Neural cell (in vitro differentiated cells): ENCODE measurements at regions not wholly inside any gene's neighbourhood (a gene's known extent, or its start where the extent isn't known, plus 50 kb on each side); places are given as distances from the start of the nearest gene placed in this dataset.
"Not testable (repeated sequence)": the region's sequence is repeated elsewhere in the genome, so short reads cannot be mapped to it uniquely, and the experiment has no call there.

ENCODE experiments used
- H2AFZ ChIP-seq: fragments of 200-600, 300-800 bp; sonication (generic), shearing (Covaris generic); 2 replicates; pipeline ENCODE4 v1.6.0; 2014; ENCODE audit warnings: low read depth, mild to moderate bottlenecking, antibody characterized with exemption, low read length, moderate library complexity
- H3F3A ChIP-seq: fragments of 200-600 bp; shearing (Covaris generic); 2 replicates; pipeline ENCODE4 v1.6.1; 2016; ENCODE audit warnings: mild to moderate bottlenecking, moderate library complexity, mixed read lengths, antibody characterized with exemption, low read length; ENCODE audit not compliant: insufficient read depth, poor library complexity, severe bottlenecking
- H3K27ac ChIP-seq: fragments of 200-600, 300-800 bp; sonication (generic), shearing (Covaris generic); 2 replicates; pipeline ENCODE4 v1.5.1; 2014; ENCODE audit warnings: mild to moderate bottlenecking, low read length, moderate library complexity
- H3K27me3 ChIP-seq: fragments of 300-800, 200-600 bp; sonication (generic), shearing (Covaris generic); 2 replicates; pipeline ENCODE4 v1.6.0; 2014; ENCODE audit warnings: mild to moderate bottlenecking, low read depth, low read length, moderate library complexity; ENCODE audit not compliant: insufficient read depth
- H3K36me3 ChIP-seq: fragments of 300-800, 200-600 bp; sonication (generic), shearing (Covaris generic); 2 replicates; pipeline ENCODE4 v1.5.1; 2014; ENCODE audit warnings: mild to moderate bottlenecking, antibody characterized with exemption, low read length, moderate library complexity; ENCODE audit not compliant: insufficient read depth
- H3K4me2 ChIP-seq: fragments of 300-800, 200-600 bp; sonication (generic), shearing (Covaris generic); 2 replicates; pipeline ENCODE4 v1.6.0; 2014; ENCODE audit warnings: mild to moderate bottlenecking, low read length
- H3K4me3 ChIP-seq: fragments of 300-800, 200-600 bp; sonication (generic), shearing (Covaris generic); 2 replicates; pipeline ENCODE4 v1.5.1; 2014; ENCODE audit warnings: mild to moderate bottlenecking, low read length, moderate library complexity
- H3K79me2 ChIP-seq: fragments of 200-600 bp; shearing (Covaris generic); replicated peaks from 2 replicates; pipeline ENCODE4 v1.6.0; 2014; ENCODE audit warnings: mild to moderate bottlenecking, low read length, moderate library complexity; ENCODE audit not compliant: insufficient read depth
- H3K9ac ChIP-seq: fragments of 300-800, 200-600 bp; sonication (generic), shearing (Covaris generic); 2 replicates; pipeline ENCODE4 v1.6.1; 2016; ENCODE audit warnings: mild to moderate bottlenecking, low read length, mixed read lengths
- H3K9me2 ChIP-seq: fragments of 200-600 bp; shearing (Covaris generic); 2 replicates; pipeline ENCODE4 v1.6.1; 2016; ENCODE audit warnings: mild to moderate bottlenecking, low read length, mixed read lengths; ENCODE audit not compliant: insufficient read depth
- H3K9me3 ChIP-seq: fragments of 200-600, 300-800 bp; sonication (generic), shearing (Covaris generic); 2 replicates; pipeline ENCODE4 v1.6.1; 2016; ENCODE audit warnings: mild to moderate bottlenecking, mixed run types, low read length, moderate library complexity, mixed read lengths
- H4K20me1 ChIP-seq: fragments of 200-600 bp; shearing (Covaris generic); 2 replicates; pipeline ENCODE4 v1.6.1; 2016; ENCODE audit warnings: mild to moderate bottlenecking, mixed run types; ENCODE audit not compliant: insufficient read depth
- EP300 ChIP-seq: fragments of 450-650 bp; conservative IDR thresholded peaks from 2 replicates; pipeline ENCODE4 v1.6.1; 2014; ENCODE audit warnings: antibody characterized with exemption, mild to moderate bottlenecking, moderate library complexity; ENCODE audit not compliant: poor library complexity, severe bottlenecking
- EZH2 ChIP-seq: fragments of 200-600, 300-800 bp; shearing (Covaris generic), sonication (generic); IDR thresholded peaks from 2 replicates; pipeline ENCODE4 v1.6.1; 2014; ENCODE audit warnings: antibody characterized with exemption, low read length, borderline replicate concordance, mild to moderate bottlenecking; ENCODE audit not compliant: insufficient read depth, poor library complexity, severe bottlenecking
- MXI1 ChIP-seq: fragments of 450-650 bp; conservative IDR thresholded peaks from 2 replicates; pipeline ENCODE4 v1.6.1; 2014; ENCODE audit warnings: antibody characterized with exemption, mild to moderate bottlenecking; ENCODE audit not compliant: poor library complexity, severe bottlenecking
- POLR2AphosphoS5 ChIP-seq: IDR thresholded peaks from 2 replicates; pipeline ENCODE4 v1.6.1; 2012
- RAD21 ChIP-seq: fragments of 450-650 bp; conservative IDR thresholded peaks from 2 replicates; pipeline ENCODE4 v1.6.1; 2014; ENCODE audit warnings: antibody characterized with exemption, mild to moderate bottlenecking, moderate library complexity
- SMC3 ChIP-seq: fragments of 450-650 bp; conservative IDR thresholded peaks from 2 replicates; pipeline ENCODE4 v1.6.1; 2014; ENCODE audit warnings: antibody characterized with exemption, mild to moderate bottlenecking, moderate library complexity; ENCODE audit not compliant: poor library complexity
- TAF1 ChIP-seq: IDR thresholded peaks from 2 replicates; pipeline ENCODE4 v1.6.1; 2012; ENCODE audit warnings: low read depth
- TF ChIP-seq, protein P1 (sequence below): fragments of 450-650 bp; IDR thresholded peaks from 2 replicates; pipeline ENCODE4 v1.5.1; 2014; ENCODE audit warnings: antibody characterized with exemption, mild to moderate bottlenecking, moderate library complexity; ENCODE audit not compliant: poor library complexity, severe bottlenecking
- TF ChIP-seq, protein P2 (sequence below): IDR thresholded peaks from 2 replicates; pipeline ENCODE4 v1.6.1; 2012; ENCODE audit warnings: borderline replicate concordance

DNA sequence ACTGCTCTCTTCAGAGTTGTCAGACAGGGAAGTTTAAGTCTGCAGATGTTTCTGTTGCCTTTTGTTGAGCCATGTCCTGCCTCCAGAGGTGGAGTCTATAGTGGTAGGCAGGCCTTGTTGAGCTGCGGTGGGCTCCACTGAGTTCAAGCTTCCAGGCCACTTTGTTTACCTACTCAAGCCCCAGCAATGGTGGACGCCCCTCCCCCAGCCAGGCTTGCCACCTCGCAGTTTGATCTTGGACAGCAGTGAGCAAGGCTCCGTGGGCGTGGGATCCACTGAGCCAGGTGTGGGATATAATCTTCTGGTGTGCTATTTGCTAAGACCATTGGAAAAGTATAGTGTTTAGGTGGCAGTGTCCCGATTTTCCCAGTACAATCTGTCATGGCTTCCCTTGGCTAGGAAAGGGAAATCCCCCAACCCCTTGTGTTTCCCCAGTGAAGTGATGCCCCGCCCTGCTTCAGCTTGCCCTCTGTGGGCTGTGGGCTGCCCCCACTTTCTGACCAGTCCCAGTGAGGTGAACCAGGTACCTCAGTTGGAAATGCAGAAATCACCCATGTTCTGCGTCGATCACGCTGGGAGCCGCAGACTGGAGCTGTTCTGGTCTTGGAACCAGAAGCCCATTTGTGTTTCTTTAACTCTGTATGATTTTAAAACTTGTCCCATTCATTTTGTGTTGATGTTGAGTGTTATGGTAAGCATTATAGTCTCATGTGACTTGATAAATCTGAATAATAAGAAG is 89.2 kb upstream of the CALCR start:
- Histone ChIP-seq H3K36me3 (no peaks in the 10 kb centered on the region), H3F3A (no peaks in the 10 kb centered on the region), H3K9me3 (no peaks in the 10 kb centered on the region), H2AFZ (no peak overlapping the region), H3K4me2 (no peak overlapping the region), H3K9me2 (no peaks in the 10 kb centered on the region), H4K20me1 (no peaks in the 10 kb centered on the region), H3K27me3 (no peaks in the 10 kb centered on the region), H3K79me2 (no peaks in the 10 kb centered on the region), H3K4me3 (no peak overlapping the region), H3K27ac (no peak overlapping the region), H3K9ac (no peak overlapping the region)
- TF ChIP-seq TAF1 = no peak
- TF ChIP-seq SMC3 = no peak
- TF ChIP-seq MXI1 = no peak
- TF ChIP-seq, protein P1, sequence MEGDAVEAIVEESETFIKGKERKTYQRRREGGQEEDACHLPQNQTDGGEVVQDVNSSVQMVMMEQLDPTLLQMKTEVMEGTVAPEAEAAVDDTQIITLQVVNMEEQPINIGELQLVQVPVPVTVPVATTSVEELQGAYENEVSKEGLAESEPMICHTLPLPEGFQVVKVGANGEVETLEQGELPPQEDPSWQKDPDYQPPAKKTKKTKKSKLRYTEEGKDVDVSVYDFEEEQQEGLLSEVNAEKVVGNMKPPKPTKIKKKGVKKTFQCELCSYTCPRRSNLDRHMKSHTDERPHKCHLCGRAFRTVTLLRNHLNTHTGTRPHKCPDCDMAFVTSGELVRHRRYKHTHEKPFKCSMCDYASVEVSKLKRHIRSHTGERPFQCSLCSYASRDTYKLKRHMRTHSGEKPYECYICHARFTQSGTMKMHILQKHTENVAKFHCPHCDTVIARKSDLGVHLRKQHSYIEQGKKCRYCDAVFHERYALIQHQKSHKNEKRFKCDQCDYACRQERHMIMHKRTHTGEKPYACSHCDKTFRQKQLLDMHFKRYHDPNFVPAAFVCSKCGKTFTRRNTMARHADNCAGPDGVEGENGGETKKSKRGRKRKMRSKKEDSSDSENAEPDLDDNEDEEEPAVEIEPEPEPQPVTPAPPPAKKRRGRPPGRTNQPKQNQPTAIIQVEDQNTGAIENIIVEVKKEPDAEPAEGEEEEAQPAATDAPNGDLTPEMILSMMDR = no peak
- no peak for TF ChIP-seq RAD21
- TF ChIP-seq POLR2AphosphoS5 = no peak
- TF ChIP-seq EZH2 = no peak
- TF ChIP-seq EP300 = no peak
- TF ChIP-seq, protein P2, sequence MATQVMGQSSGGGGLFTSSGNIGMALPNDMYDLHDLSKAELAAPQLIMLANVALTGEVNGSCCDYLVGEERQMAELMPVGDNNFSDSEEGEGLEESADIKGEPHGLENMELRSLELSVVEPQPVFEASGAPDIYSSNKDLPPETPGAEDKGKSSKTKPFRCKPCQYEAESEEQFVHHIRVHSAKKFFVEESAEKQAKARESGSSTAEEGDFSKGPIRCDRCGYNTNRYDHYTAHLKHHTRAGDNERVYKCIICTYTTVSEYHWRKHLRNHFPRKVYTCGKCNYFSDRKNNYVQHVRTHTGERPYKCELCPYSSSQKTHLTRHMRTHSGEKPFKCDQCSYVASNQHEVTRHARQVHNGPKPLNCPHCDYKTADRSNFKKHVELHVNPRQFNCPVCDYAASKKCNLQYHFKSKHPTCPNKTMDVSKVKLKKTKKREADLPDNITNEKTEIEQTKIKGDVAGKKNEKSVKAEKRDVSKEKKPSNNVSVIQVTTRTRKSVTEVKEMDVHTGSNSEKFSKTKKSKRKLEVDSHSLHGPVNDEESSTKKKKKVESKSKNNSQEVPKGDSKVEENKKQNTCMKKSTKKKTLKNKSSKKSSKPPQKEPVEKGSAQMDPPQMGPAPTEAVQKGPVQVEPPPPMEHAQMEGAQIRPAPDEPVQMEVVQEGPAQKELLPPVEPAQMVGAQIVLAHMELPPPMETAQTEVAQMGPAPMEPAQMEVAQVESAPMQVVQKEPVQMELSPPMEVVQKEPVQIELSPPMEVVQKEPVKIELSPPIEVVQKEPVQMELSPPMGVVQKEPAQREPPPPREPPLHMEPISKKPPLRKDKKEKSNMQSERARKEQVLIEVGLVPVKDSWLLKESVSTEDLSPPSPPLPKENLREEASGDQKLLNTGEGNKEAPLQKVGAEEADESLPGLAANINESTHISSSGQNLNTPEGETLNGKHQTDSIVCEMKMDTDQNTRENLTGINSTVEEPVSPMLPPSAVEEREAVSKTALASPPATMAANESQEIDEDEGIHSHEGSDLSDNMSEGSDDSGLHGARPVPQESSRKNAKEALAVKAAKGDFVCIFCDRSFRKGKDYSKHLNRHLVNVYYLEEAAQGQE = no peak

- not testable (repeated sequence) for H3F3A ChIP-seq, H3K36me3 ChIP-seq, H3K9me3 ChIP-seq, H2AFZ ChIP-seq, H4K20me1 ChIP-seq, H3K9ac ChIP-seq, H3K4me3 ChIP-seq, H3K27ac ChIP-seq, H3K27me3 ChIP-seq, H3K9me2 ChIP-seq, H3K4me2 ChIP-seq, H3K79me2 ChIP-seq
Observed at GRCh38 chr7:93658163-93658562, 83.6 kb upstream of the CALCR start.
